ENCODE measurements at regions not wholly inside any gene's neighbourhood (a gene's known extent, or its start where the extent isn't known, plus 50 kb on each side); places are given as distances from the start of the nearest gene placed in this dataset.

DNA sequence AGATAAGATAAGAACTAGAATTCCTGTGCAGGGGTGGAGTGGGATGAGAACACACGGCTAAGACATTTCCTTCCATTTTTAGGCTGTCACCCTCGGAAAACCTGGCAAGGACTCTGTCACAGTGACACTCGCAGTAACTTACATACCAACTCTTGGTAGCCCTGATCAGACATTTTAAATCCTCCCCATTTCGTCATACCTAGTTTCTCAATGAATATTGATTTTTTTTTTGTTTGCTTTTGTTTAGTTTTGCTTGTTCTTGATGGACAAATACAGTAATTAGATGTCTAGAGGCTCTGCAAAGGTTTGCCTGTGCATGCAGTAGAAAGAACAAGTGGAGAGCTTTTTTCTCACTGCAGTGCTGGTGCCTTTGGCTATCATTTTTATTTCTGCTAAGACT, 213.0 kb upstream of the FAM83B start (continued):
- TF ChIP-seq, protein P1, sequence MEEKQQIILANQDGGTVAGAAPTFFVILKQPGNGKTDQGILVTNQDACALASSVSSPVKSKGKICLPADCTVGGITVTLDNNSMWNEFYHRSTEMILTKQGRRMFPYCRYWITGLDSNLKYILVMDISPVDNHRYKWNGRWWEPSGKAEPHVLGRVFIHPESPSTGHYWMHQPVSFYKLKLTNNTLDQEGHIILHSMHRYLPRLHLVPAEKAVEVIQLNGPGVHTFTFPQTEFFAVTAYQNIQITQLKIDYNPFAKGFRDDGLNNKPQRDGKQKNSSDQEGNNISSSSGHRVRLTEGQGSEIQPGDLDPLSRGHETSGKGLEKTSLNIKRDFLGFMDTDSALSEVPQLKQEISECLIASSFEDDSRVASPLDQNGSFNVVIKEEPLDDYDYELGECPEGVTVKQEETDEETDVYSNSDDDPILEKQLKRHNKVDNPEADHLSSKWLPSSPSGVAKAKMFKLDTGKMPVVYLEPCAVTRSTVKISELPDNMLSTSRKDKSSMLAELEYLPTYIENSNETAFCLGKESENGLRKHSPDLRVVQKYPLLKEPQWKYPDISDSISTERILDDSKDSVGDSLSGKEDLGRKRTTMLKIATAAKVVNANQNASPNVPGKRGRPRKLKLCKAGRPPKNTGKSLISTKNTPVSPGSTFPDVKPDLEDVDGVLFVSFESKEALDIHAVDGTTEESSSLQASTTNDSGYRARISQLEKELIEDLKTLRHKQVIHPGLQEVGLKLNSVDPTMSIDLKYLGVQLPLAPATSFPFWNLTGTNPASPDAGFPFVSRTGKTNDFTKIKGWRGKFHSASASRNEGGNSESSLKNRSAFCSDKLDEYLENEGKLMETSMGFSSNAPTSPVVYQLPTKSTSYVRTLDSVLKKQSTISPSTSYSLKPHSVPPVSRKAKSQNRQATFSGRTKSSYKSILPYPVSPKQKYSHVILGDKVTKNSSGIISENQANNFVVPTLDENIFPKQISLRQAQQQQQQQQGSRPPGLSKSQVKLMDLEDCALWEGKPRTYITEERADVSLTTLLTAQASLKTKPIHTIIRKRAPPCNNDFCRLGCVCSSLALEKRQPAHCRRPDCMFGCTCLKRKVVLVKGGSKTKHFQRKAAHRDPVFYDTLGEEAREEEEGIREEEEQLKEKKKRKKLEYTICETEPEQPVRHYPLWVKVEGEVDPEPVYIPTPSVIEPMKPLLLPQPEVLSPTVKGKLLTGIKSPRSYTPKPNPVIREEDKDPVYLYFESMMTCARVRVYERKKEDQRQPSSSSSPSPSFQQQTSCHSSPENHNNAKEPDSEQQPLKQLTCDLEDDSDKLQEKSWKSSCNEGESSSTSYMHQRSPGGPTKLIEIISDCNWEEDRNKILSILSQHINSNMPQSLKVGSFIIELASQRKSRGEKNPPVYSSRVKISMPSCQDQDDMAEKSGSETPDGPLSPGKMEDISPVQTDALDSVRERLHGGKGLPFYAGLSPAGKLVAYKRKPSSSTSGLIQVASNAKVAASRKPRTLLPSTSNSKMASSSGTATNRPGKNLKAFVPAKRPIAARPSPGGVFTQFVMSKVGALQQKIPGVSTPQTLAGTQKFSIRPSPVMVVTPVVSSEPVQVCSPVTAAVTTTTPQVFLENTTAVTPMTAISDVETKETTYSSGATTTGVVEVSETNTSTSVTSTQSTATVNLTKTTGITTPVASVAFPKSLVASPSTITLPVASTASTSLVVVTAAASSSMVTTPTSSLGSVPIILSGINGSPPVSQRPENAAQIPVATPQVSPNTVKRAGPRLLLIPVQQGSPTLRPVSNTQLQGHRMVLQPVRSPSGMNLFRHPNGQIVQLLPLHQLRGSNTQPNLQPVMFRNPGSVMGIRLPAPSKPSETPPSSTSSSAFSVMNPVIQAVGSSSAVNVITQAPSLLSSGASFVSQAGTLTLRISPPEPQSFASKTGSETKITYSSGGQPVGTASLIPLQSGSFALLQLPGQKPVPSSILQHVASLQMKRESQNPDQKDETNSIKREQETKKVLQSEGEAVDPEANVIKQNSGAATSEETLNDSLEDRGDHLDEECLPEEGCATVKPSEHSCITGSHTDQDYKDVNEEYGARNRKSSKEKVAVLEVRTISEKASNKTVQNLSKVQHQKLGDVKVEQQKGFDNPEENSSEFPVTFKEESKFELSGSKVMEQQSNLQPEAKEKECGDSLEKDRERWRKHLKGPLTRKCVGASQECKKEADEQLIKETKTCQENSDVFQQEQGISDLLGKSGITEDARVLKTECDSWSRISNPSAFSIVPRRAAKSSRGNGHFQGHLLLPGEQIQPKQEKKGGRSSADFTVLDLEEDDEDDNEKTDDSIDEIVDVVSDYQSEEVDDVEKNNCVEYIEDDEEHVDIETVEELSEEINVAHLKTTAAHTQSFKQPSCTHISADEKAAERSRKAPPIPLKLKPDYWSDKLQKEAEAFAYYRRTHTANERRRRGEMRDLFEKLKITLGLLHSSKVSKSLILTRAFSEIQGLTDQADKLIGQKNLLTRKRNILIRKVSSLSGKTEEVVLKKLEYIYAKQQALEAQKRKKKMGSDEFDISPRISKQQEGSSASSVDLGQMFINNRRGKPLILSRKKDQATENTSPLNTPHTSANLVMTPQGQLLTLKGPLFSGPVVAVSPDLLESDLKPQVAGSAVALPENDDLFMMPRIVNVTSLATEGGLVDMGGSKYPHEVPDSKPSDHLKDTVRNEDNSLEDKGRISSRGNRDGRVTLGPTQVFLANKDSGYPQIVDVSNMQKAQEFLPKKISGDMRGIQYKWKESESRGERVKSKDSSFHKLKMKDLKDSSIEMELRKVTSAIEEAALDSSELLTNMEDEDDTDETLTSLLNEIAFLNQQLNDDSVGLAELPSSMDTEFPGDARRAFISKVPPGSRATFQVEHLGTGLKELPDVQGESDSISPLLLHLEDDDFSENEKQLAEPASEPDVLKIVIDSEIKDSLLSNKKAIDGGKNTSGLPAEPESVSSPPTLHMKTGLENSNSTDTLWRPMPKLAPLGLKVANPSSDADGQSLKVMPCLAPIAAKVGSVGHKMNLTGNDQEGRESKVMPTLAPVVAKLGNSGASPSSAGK (IDR thresholded peaks at IDR 0.05): no peak
- no peak for TF ChIP-seq SMAD1 (IDR thresholded peaks at IDR 0.05; ENCODE audit: low read depth, low read length, partially characterized antibody)
- TF ChIP-seq C11orf30 (IDR thresholded peaks at IDR 0.05; ENCODE audit: low read depth): no peak
- TF ChIP-seq RUNX1 (IDR thresholded peaks at IDR 0.05; ENCODE audit: low read depth): no peak
